Midbrain (tissue), 1 donor: ENCODE measurements at regions not wholly inside any gene's neighbourhood (a gene's known extent, or its start where the extent isn't known, plus 50 kb on each side); places are given as distances from the start of the nearest gene placed in this dataset.
A peak's percentile ranks its signal among the peaks of the same experiment; 100 is the strongest.
"Not testable (repeated sequence)": the region's sequence is repeated elsewhere in the genome, so short reads cannot be mapped to it uniquely, and the experiment has no call there.

Experiments used
- DNase-seq: peaks from one replicate; lab custom pipeline; 2025; lab: John Stamatoyannopoulos, UW

GRCh38 chr2:2662847-2663356 lies 331.8 kb upstream of the MYT1L start:
- no peak for DNase-seq

GRCh38 chr2:2662037-2662846 lies 331.2 kb upstream of the MYT1L start:
- peak; percentile 54 for DNase-seq

GRCh38 chr2:2660789-2661355 lies 329.8 kb upstream of the MYT1L start:
- no peak for DNase-seq

- no peak for DNase-seq
Measured at GRCh38 chr2:2657121-2657962, 326.3 kb upstream of the MYT1L start.

GRCh38 chr2:2656115-2657011 lies 325.3 kb upstream of the MYT1L start:
- peak; percentile 21 for DNase-seq

- DNase-seq: peak; percentile 21
Measured at GRCh38 chr2:2655453-2656114, 324.5 kb upstream of the MYT1L start.

- DNase-seq: no peak
Measured at GRCh38 chr2:2653231-2653630, 322.2 kb upstream of the MYT1L start.

- no peak for DNase-seq
Measured at GRCh38 chr2:2650608-2651375, 319.7 kb upstream of the MYT1L start.

- DNase-seq: no peak
Measured at GRCh38 chr2:2649109-2650072, 318.3 kb upstream of the MYT1L start.

- DNase-seq: no peak
Measured at GRCh38 chr2:2648094-2648493, 317.0 kb upstream of the MYT1L start.

GRCh38 chr2:2647141-2647541 lies 316.1 kb upstream of the MYT1L start:
- DNase-seq: no peak

- DNase-seq: no peak
Measured at GRCh38 chr2:2646433-2647051, 315.5 kb upstream of the MYT1L start.

- no peak for DNase-seq
Measured at GRCh38 chr2:2645162-2645855, 314.2 kb upstream of the MYT1L start.

GRCh38 chr2:2644751-2645150 lies 313.7 kb upstream of the MYT1L start:
- not testable (repeated sequence) for DNase-seq

GRCh38 chr2:2644040-2644439 lies 313.0 kb upstream of the MYT1L start:
- no peak for DNase-seq

GRCh38 chr2:2642906-2643890 lies 312.1 kb upstream of the MYT1L start:
- DNase-seq: no peak
